BE2C (cell line): ENCODE measurements at regions not wholly inside any gene's neighbourhood (a gene's known extent, or its start where the extent isn't known, plus 50 kb on each side); places are given as distances from the start of the nearest gene placed in this dataset.

Experiments
- DNase-seq: peaks from one replicate; pipeline ENCODE4 v3.0.0-alpha.2; 2020
- H3K27me3 ChIP-seq: fragments of 250-450 bp; sonication (Bioruptor Pico); 2 replicates; pipeline ENCODE4 v1.5.1; 2020; ENCODE audit warnings: mild to moderate bottlenecking
- H3K36me3 ChIP-seq: fragments of 250-450 bp; sonication (Bioruptor Pico); 2 replicates; pipeline ENCODE4 v1.5.1; 2020; ENCODE audit warnings: mild to moderate bottlenecking
- H3K4me1 ChIP-seq: fragments of 250-450 bp; sonication (Bioruptor Pico); 2 replicates; pipeline ENCODE4 v1.5.1; 2020
- H3K4me3 ChIP-seq: 2 replicates; pipeline ENCODE4 v1.5.1; 2011; ENCODE audit warnings: low read depth, low read length
- H3K9me3 ChIP-seq: fragments of 250-450 bp; sonication (Bioruptor Pico); 2 replicates; pipeline ENCODE4 v1.5.1; 2020
- CTCF ChIP-seq: IDR thresholded peaks from 2 replicates; pipeline ENCODE4 v1.5.1; 2012; ENCODE audit warnings: mild to moderate bottlenecking, low read depth, low read length

GRCh38 chr12:44929236-44929885, 53.2 kb upstream of the NELL2 start:
- Histone ChIP-seq H3K9me3 (no peaks in the 10 kb centered on the region), H3K27me3 (no peaks in the 10 kb centered on the region), H3K4me3 (no peak overlapping the region), H3K36me3 (no peaks in the 10 kb centered on the region), H3K4me1 (no peaks in the 10 kb centered on the region)
- no peak for TF ChIP-seq CTCF
- DNase-seq: no peak
